ENCODE measurements at regions not wholly inside any gene's neighbourhood (a gene's known extent, or its start where the extent isn't known, plus 50 kb on each side); places are given as distances from the start of the nearest gene placed in this dataset.

- ChIA-PET POLR2A (no interaction called here), CTCF (no interaction called here)
- Mint-ChIP-seq H3K27me3 (ENCODE audit: low read depth) (no peaks in the 10 kb centered on the region), H3K27ac (no peak overlapping the region), H3K4me1 (no peaks in the 10 kb centered on the region), H3K9me3 (peaks cover 7% of the 10 kb centered on the region), H3K4me3 (no peak overlapping the region), H3K36me3 (no peaks in the 10 kb centered on the region)
- ATAC-seq (no peak), DNase-seq (ENCODE audit: low spot score) (no peak)
- TF ChIP-seq ZNF671 (CRISPR knock-in tag; IDR thresholded peaks at IDR 0.05) (no peak), ZBTB43 (CRISPR knock-in tag; IDR thresholded peaks at IDR 0.05) (no peak), GRHL2 (CRISPR knock-in tag; IDR thresholded peaks at IDR 0.05; ENCODE audit: insufficient replicate concordance, severe bottlenecking) (no peak), CBFB (CRISPR knock-in tag; IDR thresholded peaks at IDR 0.05; ENCODE audit: low read depth) (no peak), ZSCAN18 (CRISPR knock-in tag; IDR thresholded peaks at IDR 0.05) (no peak), ERG (CRISPR knock-in tag; IDR thresholded peaks at IDR 0.05) (no peak), HMGXB4 (CRISPR knock-in tag; IDR thresholded peaks at IDR 0.05) (no peak), ZNF532 (CRISPR knock-in tag; IDR thresholded peaks at IDR 0.05; ENCODE audit: borderline replicate concordance) (no peak), FOXP4 (CRISPR knock-in tag; IDR thresholded peaks at IDR 0.05) (no peak), SOX15 (CRISPR knock-in tag; IDR thresholded peaks at IDR 0.05) (no peak), TEAD1 (CRISPR knock-in tag; IDR thresholded peaks at IDR 0.05) (no peak), FOXK1 (CRISPR knock-in tag; IDR thresholded peaks at IDR 0.05) (no peak), KAT7 (CRISPR knock-in tag; IDR thresholded peaks at IDR 0.05; ENCODE audit: borderline replicate concordance) (no peak), HMGA2 (CRISPR knock-in tag; IDR thresholded peaks at IDR 0.05) (no peak), ZNF317 (CRISPR knock-in tag; IDR thresholded peaks at IDR 0.05; ENCODE audit: borderline replicate concordance, low read depth) (no peak), CDX4 (CRISPR knock-in tag; IDR thresholded peaks at IDR 0.05; ENCODE audit: borderline replicate concordance) (no peak), RELA (CRISPR knock-in tag; IDR thresholded peaks at IDR 0.05; ENCODE audit: borderline replicate concordance) (no peak)
These were observed 725.5 kb upstream of the CHRM3 start for GRCh38 chr1:238660849-238661248.
